ENCODE measurements at regions not wholly inside any gene's neighbourhood (a gene's known extent, or its start where the extent isn't known, plus 50 kb on each side); places are given as distances from the start of the nearest gene placed in this dataset.

DNA sequence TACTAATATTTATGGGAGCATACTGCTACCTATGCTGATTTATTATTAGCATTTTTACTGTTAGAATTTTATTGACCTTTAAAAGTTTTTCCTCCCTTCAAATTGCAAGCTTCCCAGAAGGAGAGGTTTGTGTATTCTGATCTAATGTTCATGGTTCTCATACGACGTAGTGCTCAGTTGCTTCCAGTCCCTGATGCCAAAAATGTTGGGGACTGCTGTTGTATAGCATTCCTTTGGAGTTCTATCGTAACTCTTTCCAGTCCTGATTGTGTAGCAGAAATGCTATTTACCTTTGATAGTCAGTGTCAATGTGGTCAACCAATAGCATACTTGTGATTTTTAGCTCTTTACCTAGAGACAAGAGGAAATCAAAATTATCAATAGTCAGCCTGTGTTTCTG is 69.5 kb upstream of the ZSWIM2 start:
- no peak for DNase-seq
- intact Hi-C loops (cut with DNase I; ENCODE audit: low total_unique reads): no loop called here

DNA sequence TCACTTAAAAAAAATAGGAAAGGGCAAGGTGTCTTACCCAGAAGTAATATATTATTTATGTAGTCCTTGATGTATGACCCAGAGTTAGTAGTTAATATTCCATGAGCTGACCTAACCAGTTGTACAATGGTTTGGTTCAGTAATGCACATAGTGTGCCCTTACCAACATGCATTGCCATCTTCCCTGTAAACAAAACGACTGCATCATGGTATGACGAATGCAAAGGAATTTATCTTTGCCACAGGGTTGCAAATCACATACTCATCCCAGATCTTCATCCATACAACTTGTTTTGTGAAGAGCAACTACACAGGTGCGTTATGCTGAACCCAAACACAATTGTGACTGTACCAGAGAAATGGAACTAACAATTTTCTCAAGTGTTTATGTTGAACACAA is 68.9 kb upstream of the ZSWIM2 start:
- no peak overlapping the region for H3K4me3 ChIP-seq
- H3K27ac ChIP-seq: no peak overlapping the region
- H3K36me3 ChIP-seq: no peaks in the 10 kb centered on the region
- DNase-seq: no peak
- H3K9me3 ChIP-seq: no peaks in the 10 kb centered on the region
- H3K27me3 ChIP-seq (replicated peaks in 1 of 7): no peaks in the 10 kb centered on the region
- TF ChIP-seq POLR2AphosphoS5 (IDR thresholded peaks at IDR 0.05) (no peak), POLR2A (IDR thresholded peaks at IDR 0.05) (no peak)
- TF ChIP-seq, protein P1, sequence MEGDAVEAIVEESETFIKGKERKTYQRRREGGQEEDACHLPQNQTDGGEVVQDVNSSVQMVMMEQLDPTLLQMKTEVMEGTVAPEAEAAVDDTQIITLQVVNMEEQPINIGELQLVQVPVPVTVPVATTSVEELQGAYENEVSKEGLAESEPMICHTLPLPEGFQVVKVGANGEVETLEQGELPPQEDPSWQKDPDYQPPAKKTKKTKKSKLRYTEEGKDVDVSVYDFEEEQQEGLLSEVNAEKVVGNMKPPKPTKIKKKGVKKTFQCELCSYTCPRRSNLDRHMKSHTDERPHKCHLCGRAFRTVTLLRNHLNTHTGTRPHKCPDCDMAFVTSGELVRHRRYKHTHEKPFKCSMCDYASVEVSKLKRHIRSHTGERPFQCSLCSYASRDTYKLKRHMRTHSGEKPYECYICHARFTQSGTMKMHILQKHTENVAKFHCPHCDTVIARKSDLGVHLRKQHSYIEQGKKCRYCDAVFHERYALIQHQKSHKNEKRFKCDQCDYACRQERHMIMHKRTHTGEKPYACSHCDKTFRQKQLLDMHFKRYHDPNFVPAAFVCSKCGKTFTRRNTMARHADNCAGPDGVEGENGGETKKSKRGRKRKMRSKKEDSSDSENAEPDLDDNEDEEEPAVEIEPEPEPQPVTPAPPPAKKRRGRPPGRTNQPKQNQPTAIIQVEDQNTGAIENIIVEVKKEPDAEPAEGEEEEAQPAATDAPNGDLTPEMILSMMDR (IDR thresholded peaks at IDR 0.05 in 8 of 11, conservative IDR thresholded peaks at IDR 0.05 in 3 of 11): no peak
- WGBS, 5 donors: 81 to 92% (median 89%) methylated on average over 3 of the region's 3 CpGs
- no peaks in the 10 kb centered on the region for H3K4me1 ChIP-seq
- intact Hi-C loops (cut with DNase I; ENCODE audit: low total_unique reads): no loop called here

More for the DNA sequence above, 69.5 kb upstream of the ZSWIM2 start:
- Histone ChIP-seq H3K36me3 (no peaks in the 10 kb centered on the region), H3K9me3 (no peaks in the 10 kb centered on the region), H3K4me1 (no peaks in the 10 kb centered on the region), H3K4me3 (no peak overlapping the region), H3K27me3 (replicated peaks in 1 of 7) (no peaks in the 10 kb centered on the region), H3K27ac (no peak overlapping the region)
- TF ChIP-seq POLR2AphosphoS5 (IDR thresholded peaks at IDR 0.05): no peak
- TF ChIP-seq POLR2A (IDR thresholded peaks at IDR 0.05): no peak
- TF ChIP-seq, protein P1 (IDR thresholded peaks at IDR 0.05 in 8 of 11, conservative IDR thresholded peaks at IDR 0.05 in 3 of 11): no peak
- 87 to 93% (median 92%) methylated on average over 3 of the region's 3 CpGs for WGBS, 5 donors

- no peaks in the 10 kb centered on the region for H3K36me3 ChIP-seq
- H3K9me3 ChIP-seq: no peaks in the 10 kb centered on the region
- intact Hi-C loops (cut with DNase I; ENCODE audit: low total_unique reads): no loop called here
- no peak for DNase-seq
- H3K27ac ChIP-seq: no peak overlapping the region
- H3K4me3 ChIP-seq: no peak overlapping the region
- no peaks in the 10 kb centered on the region for H3K27me3 ChIP-seq (replicated peaks in 1 of 7)
- 45 to 52% (median 49%) methylated on average over 5 of the region's 5 CpGs for WGBS, 5 donors
- no peak for TF ChIP-seq POLR2A (IDR thresholded peaks at IDR 0.05)
- TF ChIP-seq POLR2AphosphoS5 (IDR thresholded peaks at IDR 0.05): no peak
- TF ChIP-seq, protein P1 (IDR thresholded peaks at IDR 0.05 in 8 of 11, conservative IDR thresholded peaks at IDR 0.05 in 3 of 11): no peak
- no peaks in the 10 kb centered on the region for H3K4me1 ChIP-seq
These were observed 64.9 kb upstream of the ZSWIM2 start for GRCh38 chr2:186913870-186914269.

DNA sequence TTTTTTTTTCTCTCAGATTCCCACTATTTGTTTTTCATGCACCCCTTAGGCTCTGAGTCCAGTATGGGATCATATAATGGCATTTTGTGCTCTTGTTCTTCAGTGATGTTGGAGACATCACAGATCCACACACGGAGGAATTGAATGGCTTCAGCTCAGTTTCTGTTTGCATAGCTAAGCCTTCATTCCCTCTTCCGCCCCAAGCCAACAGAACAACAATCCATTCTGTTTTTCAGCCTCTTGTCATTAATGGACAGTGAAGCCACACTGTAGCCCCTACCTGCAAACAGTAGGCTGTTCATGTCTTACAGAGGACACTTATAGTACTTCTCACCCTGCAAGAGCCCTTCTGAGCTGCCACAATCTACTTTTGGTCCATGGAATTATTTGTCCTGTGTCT is 64.0 kb upstream of the ZSWIM2 start:
- WGBS, 5 donors: 83 to 100% (median 92%) methylated on average over 2 of the region's 2 CpGs
- no peaks in the 10 kb centered on the region for H3K27me3 ChIP-seq (replicated peaks in 1 of 7)
- no peaks in the 10 kb centered on the region for H3K36me3 ChIP-seq
- H3K9me3 ChIP-seq: no peaks in the 10 kb centered on the region
- intact Hi-C loops (cut with DNase I; ENCODE audit: low total_unique reads): no loop called here
- H3K4me3 ChIP-seq: no peak overlapping the region
- TF ChIP-seq POLR2A (IDR thresholded peaks at IDR 0.05) (no peak), POLR2AphosphoS5 (IDR thresholded peaks at IDR 0.05) (no peak)
- TF ChIP-seq, protein P1 (IDR thresholded peaks at IDR 0.05 in 8 of 11, conservative IDR thresholded peaks at IDR 0.05 in 3 of 11): no peak
- no peaks in the 10 kb centered on the region for H3K4me1 ChIP-seq
- no peak for DNase-seq
- no peak overlapping the region for H3K27ac ChIP-seq

Data from spleen (tissue), 11 donors.